HFFc6 (cell line): ENCODE measurements at regions not wholly inside any gene's neighbourhood (a gene's known extent, or its start where the extent isn't known, plus 50 kb on each side); places are given as distances from the start of the nearest gene placed in this dataset.

Experiments used
- DNase-seq: peaks from one replicate; pipeline ENCODE4 v3.0.0-alpha.2; 2018
- H3K27ac Mint-ChIP-seq: 2 replicates; pipeline ENCODE4 v1.8.0; 2020; ENCODE audit warnings: mild to moderate bottlenecking, mixed read lengths
- H3K27me3 Mint-ChIP-seq: 2 replicates; pipeline ENCODE4 v1.8.0; 2021; ENCODE audit warnings: mild to moderate bottlenecking, moderate library complexity, mixed read lengths; ENCODE audit not compliant: insufficient read depth
- H3K36me3 Mint-ChIP-seq: 2 replicates; pipeline ENCODE4 v1.8.0; 2021; ENCODE audit warnings: low read depth, mixed read lengths
- H3K4me1 Mint-ChIP-seq: 2 replicates; pipeline ENCODE4 v1.8.0; 2020; ENCODE audit warnings: low read depth, mixed read lengths
- H3K4me3 Mint-ChIP-seq: 2 replicates; pipeline ENCODE4 v1.8.0; 2020; ENCODE audit warnings: mild to moderate bottlenecking, moderate library complexity, mixed read lengths
- H3K9me3 Mint-ChIP-seq: 2 replicates; pipeline ENCODE4 v1.8.0; 2020; ENCODE audit warnings: mild to moderate bottlenecking, mixed read lengths
- TF ChIP-seq, protein P1 (sequence below): fragments of 200-600 bp; sonication (generic); IDR thresholded peaks from 2 replicates; pipeline ENCODE4 v1.5.0; 2021; ENCODE audit warnings: antibody characterized with exemption, mild to moderate bottlenecking

DNA sequence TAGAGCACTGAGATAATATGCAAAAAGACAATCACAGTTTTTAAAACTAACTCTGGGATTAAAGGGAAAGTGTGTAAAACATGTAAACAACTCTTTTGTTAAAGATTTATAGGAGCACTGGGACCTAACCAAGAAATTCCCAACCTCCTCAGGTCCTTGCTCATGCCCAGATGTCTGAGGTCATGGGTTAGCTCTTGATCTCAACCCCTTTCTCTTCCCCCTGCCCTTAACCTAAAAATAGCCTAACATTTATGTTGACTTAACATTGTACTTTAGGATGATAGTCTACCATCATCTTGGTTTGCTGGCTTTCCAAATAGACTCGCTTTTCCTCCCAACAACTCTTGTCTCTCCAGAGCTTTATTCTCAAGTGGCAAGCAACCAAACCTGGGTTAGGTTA is 258.2 kb upstream of the FAT3 start:
- Mint-ChIP-seq H3K27me3 (no peaks in the 10 kb centered on the region), H3K9me3 (peaks cover 19% of the 10 kb centered on the region), H3K27ac (no peak overlapping the region), H3K4me1 (no peaks in the 10 kb centered on the region), H3K36me3 (no peaks in the 10 kb centered on the region), H3K4me3 (no peak overlapping the region)
- TF ChIP-seq, protein P1, sequence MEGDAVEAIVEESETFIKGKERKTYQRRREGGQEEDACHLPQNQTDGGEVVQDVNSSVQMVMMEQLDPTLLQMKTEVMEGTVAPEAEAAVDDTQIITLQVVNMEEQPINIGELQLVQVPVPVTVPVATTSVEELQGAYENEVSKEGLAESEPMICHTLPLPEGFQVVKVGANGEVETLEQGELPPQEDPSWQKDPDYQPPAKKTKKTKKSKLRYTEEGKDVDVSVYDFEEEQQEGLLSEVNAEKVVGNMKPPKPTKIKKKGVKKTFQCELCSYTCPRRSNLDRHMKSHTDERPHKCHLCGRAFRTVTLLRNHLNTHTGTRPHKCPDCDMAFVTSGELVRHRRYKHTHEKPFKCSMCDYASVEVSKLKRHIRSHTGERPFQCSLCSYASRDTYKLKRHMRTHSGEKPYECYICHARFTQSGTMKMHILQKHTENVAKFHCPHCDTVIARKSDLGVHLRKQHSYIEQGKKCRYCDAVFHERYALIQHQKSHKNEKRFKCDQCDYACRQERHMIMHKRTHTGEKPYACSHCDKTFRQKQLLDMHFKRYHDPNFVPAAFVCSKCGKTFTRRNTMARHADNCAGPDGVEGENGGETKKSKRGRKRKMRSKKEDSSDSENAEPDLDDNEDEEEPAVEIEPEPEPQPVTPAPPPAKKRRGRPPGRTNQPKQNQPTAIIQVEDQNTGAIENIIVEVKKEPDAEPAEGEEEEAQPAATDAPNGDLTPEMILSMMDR, result no peak
- DNase-seq, result no peak

DNA sequence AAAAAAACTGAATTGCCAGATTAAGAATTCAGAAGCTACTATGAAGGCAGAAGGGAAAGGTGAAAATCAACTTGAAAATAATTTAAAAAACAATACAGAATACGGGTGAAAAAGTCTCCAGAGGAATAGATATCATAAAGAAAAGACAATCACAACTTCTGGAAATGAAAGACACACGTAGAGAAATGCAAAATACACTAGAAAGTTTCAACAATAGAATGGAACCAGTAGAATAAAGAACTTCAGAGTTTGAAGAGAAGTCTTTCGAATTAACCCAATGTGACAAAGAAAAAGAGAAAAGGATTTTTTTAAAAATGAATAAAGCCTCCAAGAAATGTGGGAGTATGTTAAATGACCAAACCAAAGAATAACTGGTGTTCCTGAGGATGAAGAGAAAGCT is 263.8 kb upstream of the FAT3 start:
- TF ChIP-seq, protein P1, result no peak
- Mint-ChIP-seq H3K4me1 (no peaks in the 10 kb centered on the region), H3K27ac (no peak overlapping the region), H3K27me3 (no peaks in the 10 kb centered on the region), H3K9me3 (peaks cover 58% of the 10 kb centered on the region), H3K36me3 (peaks cover 9% of the 10 kb centered on the region; the same call in 1 of the 2 replicates), H3K4me3 (no peak overlapping the region)
- DNase-seq, result no peak

DNA sequence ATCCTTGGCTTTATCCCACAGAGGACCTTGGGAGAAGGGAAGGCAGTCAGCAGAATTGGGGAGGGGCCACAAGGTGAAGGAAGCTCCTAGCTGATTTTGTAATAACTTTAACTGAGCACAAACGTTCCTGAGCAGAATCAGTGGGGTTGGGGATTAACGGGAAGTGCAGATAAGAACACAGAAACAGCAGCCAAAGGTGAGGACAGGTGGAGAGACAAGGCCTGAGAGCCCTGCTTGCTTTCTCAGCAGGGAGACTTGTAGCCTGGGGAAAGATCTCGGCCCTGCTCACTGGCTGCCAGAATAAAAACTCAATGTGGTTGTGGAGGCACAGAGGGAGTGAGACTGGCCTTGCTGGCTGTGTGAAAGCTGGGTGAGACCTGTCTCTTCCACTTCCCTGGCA is 265.2 kb upstream of the FAT3 start:
- Mint-ChIP-seq H3K4me1 (no peaks in the 10 kb centered on the region), H3K4me3 (no peak overlapping the region), H3K27ac (no peak overlapping the region), H3K9me3 (peaks cover 49% of the 10 kb centered on the region), H3K36me3 (peaks cover 9% of the 10 kb centered on the region; the same call in 1 of the 2 replicates), H3K27me3 (no peaks in the 10 kb centered on the region)
- TF ChIP-seq, protein P1, result no peak
- no peak for DNase-seq

DNA sequence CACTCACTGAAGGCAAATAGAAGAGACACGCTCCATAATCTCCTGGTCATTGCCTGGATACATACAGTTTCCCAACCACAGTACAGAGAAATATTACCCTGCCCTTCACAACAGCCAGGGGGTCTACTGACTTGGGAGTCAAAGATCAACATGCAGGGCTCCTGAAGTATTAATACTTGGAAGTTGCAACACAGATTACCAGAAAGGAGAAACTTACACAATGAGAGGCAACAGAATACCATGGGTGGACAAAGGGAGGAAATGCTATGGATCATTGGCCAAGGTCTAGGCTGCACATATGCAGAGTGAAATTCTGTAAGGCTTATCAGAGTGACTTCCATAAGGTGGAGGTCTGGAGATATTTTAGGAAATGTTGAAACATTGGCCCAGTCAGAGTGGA is 267.9 kb upstream of the FAT3 start:
- Mint-ChIP-seq H3K9me3 (peaks cover 49% of the 10 kb centered on the region), H3K4me3 (no peak overlapping the region), H3K27ac (no peak overlapping the region), H3K27me3 (peaks cover 2% of the 10 kb centered on the region; the same call in 1 of the 2 replicates), H3K36me3 (peaks cover 9% of the 10 kb centered on the region; the same call in 1 of the 2 replicates), H3K4me1 (no peaks in the 10 kb centered on the region)
- TF ChIP-seq, protein P1, result no peak
- no peak for DNase-seq

DNA sequence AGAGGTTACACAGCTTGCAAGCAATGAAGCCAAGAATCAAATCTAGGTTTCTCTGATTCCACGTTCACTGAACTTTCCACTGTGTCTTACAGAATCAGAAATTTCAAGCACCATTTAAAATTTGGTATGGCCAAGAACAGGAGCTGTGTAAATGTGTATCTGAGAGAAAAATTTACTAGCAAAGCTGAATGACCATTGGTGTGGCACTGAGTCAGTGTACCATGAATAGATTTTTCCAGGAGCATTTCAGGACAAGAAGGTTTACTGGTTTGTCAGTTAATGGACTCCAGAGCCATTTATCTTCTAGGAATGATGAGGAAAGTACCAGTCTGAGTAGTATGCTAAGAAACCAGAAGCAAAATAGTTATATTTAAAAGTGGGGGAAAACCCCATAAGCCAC is 269.4 kb upstream of the FAT3 start:
- H3K27me3 Mint-ChIP-seq, result peaks cover 2% of the 10 kb centered on the region; the same call in 1 of the 2 replicates
- TF ChIP-seq, protein P1, result no peak
- H3K27ac Mint-ChIP-seq, result no peak overlapping the region
- peaks cover 40% of the 10 kb centered on the region for H3K9me3 Mint-ChIP-seq
- H3K4me1 Mint-ChIP-seq, result no peaks in the 10 kb centered on the region
- no peak for DNase-seq
- H3K36me3 Mint-ChIP-seq, result peaks cover 5% of the 10 kb centered on the region; the same call in 1 of the 2 replicates
- H3K4me3 Mint-ChIP-seq, result no peak overlapping the region

DNA sequence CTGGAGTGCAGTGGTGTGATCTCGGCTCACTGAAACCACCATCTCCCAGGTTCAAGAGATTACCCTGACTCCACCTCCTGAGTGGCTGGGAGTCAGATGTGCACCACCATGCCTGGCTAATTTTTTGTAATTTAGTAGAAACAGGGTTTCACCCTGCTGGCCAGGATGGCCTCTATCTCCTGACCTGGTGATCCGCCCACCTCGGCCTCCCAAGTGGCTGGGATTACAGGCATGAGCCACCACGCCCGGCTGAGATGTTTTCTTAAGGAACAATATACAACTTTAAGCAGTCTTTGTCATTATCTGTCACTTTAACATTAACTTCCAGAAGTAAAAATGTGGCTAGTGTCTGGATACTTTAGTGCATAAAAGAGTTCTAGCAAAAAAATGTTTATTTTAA is 272.6 kb upstream of the FAT3 start:
- no peaks in the 10 kb centered on the region; the same call in 1 of the 2 replicates for H3K4me1 Mint-ChIP-seq
- H3K27me3 Mint-ChIP-seq, result peaks cover 6% of the 10 kb centered on the region
- H3K9me3 Mint-ChIP-seq, result peaks cover 20% of the 10 kb centered on the region
- H3K27ac Mint-ChIP-seq, result no peak overlapping the region
- DNase-seq, result no peak
- no peaks in the 10 kb centered on the region for H3K36me3 Mint-ChIP-seq
- no peak overlapping the region for H3K4me3 Mint-ChIP-seq
- TF ChIP-seq, protein P1, result no peak
